H1 (cell line): ENCODE measurements at regions not wholly inside any gene's neighbourhood (a gene's known extent, or its start where the extent isn't known, plus 50 kb on each side); places are given as distances from the start of the nearest gene placed in this dataset.

Experiments used
- CTCF ChIA-PET: fragments of 300-600 bp; sonication (Branson Sonifier 250); formaldehyde crosslinking; loops from one replicate; lab custom pipeline; 2021; ENCODE audit not compliant: partially characterized antibody; lab: Charles Lee
- POLR2A ChIA-PET: fragments of 300-600 bp; sonication (Branson Sonifier 250); formaldehyde crosslinking; loops from one replicate; lab custom pipeline; 2021; ENCODE audit warnings: inconsistent platforms; ENCODE audit not compliant: partially characterized antibody; lab: Charles Lee
- DNase-seq, 2 experiments: peaks; one replicate each; pipeline versions ENCODE4 v3.0.0 to v3.0.0-alpha.2; 2010 to 2022; ENCODE audit warnings: low spot score in 2 of 2, low read depth in 1 of 2, mixed read lengths in 1 of 2
- FAIRE-seq: peaks from 2 replicates; lab custom pipeline; 2011; peaks lifted over from hg19 to GRCh38; lab: Jason Lieb, UNC
- H2AFZ ChIP-seq: 2 replicates; pipeline ENCODE4 v1.8.1; 2012; ENCODE audit warnings: low read length, inconsistent platforms
- H2AK5ac ChIP-seq: 2 replicates; pipeline ENCODE4 v1.6.1; 2013; ENCODE audit warnings: low read depth, low read length
- H2BK120ac ChIP-seq: replicated peaks from 2 replicates; pipeline ENCODE3; 2013; ENCODE audit warnings: low read depth, low read length, inconsistent platforms
- H2BK12ac ChIP-seq: 2 replicates; pipeline ENCODE4 v1.6.1; 2013; ENCODE audit warnings: low read depth, low read length
- H2BK15ac ChIP-seq: 2 replicates; pipeline ENCODE4 v1.6.1; 2013; ENCODE audit warnings: low read length
- H2BK20ac ChIP-seq: 2 replicates; pipeline ENCODE4 v1.6.1; 2013; ENCODE audit warnings: low read length
- H2BK5ac ChIP-seq: 2 replicates; pipeline ENCODE4 v1.6.1; 2013; ENCODE audit warnings: low read depth, low read length
- H3K14ac ChIP-seq: 2 replicates; pipeline ENCODE4 v1.6.1; 2013; ENCODE audit warnings: inconsistent platforms; ENCODE audit not compliant: insufficient read length
- H3K18ac ChIP-seq: 2 replicates; pipeline ENCODE4 v1.6.1; 2013; ENCODE audit warnings: low read length; ENCODE audit errors: extremely low read depth
- H3K23ac ChIP-seq: 2 replicates; pipeline ENCODE4 v1.6.1; 2013; ENCODE audit warnings: inconsistent platforms; ENCODE audit not compliant: insufficient read length
- H3K23me2 ChIP-seq: 2 replicates; pipeline ENCODE4 v1.6.1; 2013; ENCODE audit warnings: low read depth, low read length
- H3K27ac ChIP-seq: 2 replicates; pipeline ENCODE4 v1.6.1; 2011; ENCODE audit warnings: low read depth, low read length, inconsistent platforms
- H3K27me3 ChIP-seq, 4 experiments: replicated peaks in 1 of 4; 1 replicate in 1 of 4; 2 replicates in 3 of 4; pipeline versions ENCODE4 v1.6.1 to v1.8.1; 2011 to 2013; ENCODE audit warnings: low read length in 3 of 4, mild to moderate bottlenecking in 3 of 4, inconsistent platforms in 2 of 4, mixed read lengths in 2 of 4, moderate library complexity in 1 of 4; ENCODE audit not compliant: control insufficient read depth in 3 of 4, insufficient read depth in 3 of 4; ENCODE audit errors: extremely low read depth in 1 of 4
- H3K36me3 ChIP-seq, 4 experiments: 2 replicates each; pipeline versions ENCODE4 v1.6.1 to v1.8.1; 2011 to 2013; ENCODE audit warnings: mild to moderate bottlenecking in 4 of 4, low read length in 3 of 4, moderate library complexity in 2 of 4, control low read depth in 1 of 4, inconsistent platforms in 1 of 4; ENCODE audit not compliant: insufficient read depth in 4 of 4, control insufficient read depth in 2 of 4
- H3K4ac ChIP-seq: replicated peaks from 2 replicates; pipeline ENCODE3; 2013; ENCODE audit warnings: low read length, low read depth, mixed read lengths, inconsistent platforms; ENCODE audit not compliant: insufficient read length
- H3K4me1 ChIP-seq, 4 experiments: replicated peaks in 1 of 4; 1 replicate in 1 of 4; 2 replicates in 3 of 4; pipeline versions ENCODE4 v1.6.1 to v1.8.1; 2011 to 2013; ENCODE audit warnings: low read length in 3 of 4, inconsistent platforms in 2 of 4, mixed read lengths in 1 of 4; ENCODE audit not compliant: insufficient read depth in 4 of 4, control insufficient read depth in 3 of 4
- H3K4me2 ChIP-seq, 2 experiments: 2 replicates each; pipeline versions ENCODE4 v1.6.1 to v1.8.1; 2011 to 2013; ENCODE audit warnings: low read depth in 2 of 2, low read length in 2 of 2, control low read depth in 1 of 2, inconsistent platforms in 1 of 2, mild to moderate bottlenecking in 1 of 2; ENCODE audit not compliant: insufficient read depth in 1 of 2
- H3K4me3 ChIP-seq, 4 experiments: fragments of 200-600, 300-600 bp in 1 of 4; sonication (generic), shearing (Covaris generic), sonication (Bioruptor Twin) in 1 of 4; 2 replicates each; pipeline versions ENCODE4 v1.5.1 to v1.8.1; 2011 to 2016; ENCODE audit warnings: low read length in 4 of 4, low read depth in 3 of 4, control low read depth in 2 of 4, inconsistent platforms in 2 of 4, mild to moderate bottlenecking in 2 of 4, mixed read lengths in 1 of 4, moderate library complexity in 1 of 4; ENCODE audit not compliant: insufficient read depth in 2 of 4; ENCODE audit errors: extremely low read depth in 1 of 4
- H3K56ac ChIP-seq: replicated peaks from 2 replicates; pipeline ENCODE3; 2013; ENCODE audit warnings: low read depth, mild to moderate bottlenecking, mixed read lengths, low read length, inconsistent platforms; ENCODE audit not compliant: insufficient read length
- H3K79me1 ChIP-seq: 2 replicates; pipeline ENCODE4 v1.6.1; 2013; ENCODE audit warnings: low read depth, low read length, control low read depth
- H3K79me2 ChIP-seq, 2 experiments: 2 replicates each; pipeline versions ENCODE4 v1.6.1 to v1.8.1; 2012 to 2013; ENCODE audit warnings: low read length in 2 of 2, mild to moderate bottlenecking in 2 of 2, inconsistent platforms in 1 of 2; ENCODE audit not compliant: insufficient read depth in 2 of 2, control insufficient read depth in 1 of 2
- H3K9ac ChIP-seq, 4 experiments: replicated peaks in 1 of 4; 1 replicate in 1 of 4; 2 replicates in 3 of 4; pipeline versions ENCODE4 v1.6.1 to v1.8.1; 2011 to 2013; ENCODE audit warnings: low read depth in 3 of 4, low read length in 3 of 4, control low read depth in 2 of 4, mild to moderate bottlenecking in 2 of 4, moderate library complexity in 2 of 4, inconsistent platforms in 1 of 4; ENCODE audit errors: extremely low read depth in 1 of 4
- H3K9me3 ChIP-seq, 2 experiments: 2 replicates each; pipeline versions ENCODE4 v1.6.1 to v1.8.1; 2012 to 2013; ENCODE audit warnings: mild to moderate bottlenecking in 2 of 2, moderate library complexity in 2 of 2, control low read depth in 1 of 2, inconsistent platforms in 1 of 2, low read depth in 1 of 2, low read length in 1 of 2, mixed read lengths in 1 of 2; ENCODE audit not compliant: insufficient read depth in 2 of 2
- H4K20me1 ChIP-seq, 2 experiments: replicated peaks in 1 of 2; 2 replicates each; pipeline versions ENCODE3 to v1.8.1; 2011 to 2013; ENCODE audit warnings: inconsistent platforms in 2 of 2, low read length in 2 of 2, mild to moderate bottlenecking in 1 of 2; ENCODE audit not compliant: insufficient read depth in 2 of 2, control insufficient read depth in 1 of 2
- H4K5ac ChIP-seq: 2 replicates; pipeline ENCODE4 v1.6.1; 2013; ENCODE audit warnings: low read length, low read depth, mixed read lengths, inconsistent platforms; ENCODE audit not compliant: insufficient read length
- H4K8ac ChIP-seq: 2 replicates; pipeline ENCODE4 v1.8.0; 2013; ENCODE audit warnings: mild to moderate bottlenecking, moderate library complexity, low read length, inconsistent platforms; ENCODE audit not compliant: insufficient read depth; ENCODE audit errors: extremely low read depth
- H4K91ac ChIP-seq: replicated peaks from 2 replicates; pipeline ENCODE3; 2013; ENCODE audit warnings: low read length, mixed read lengths, inconsistent platforms; ENCODE audit not compliant: insufficient read length
- CTCF ChIP-seq, 3 experiments: IDR thresholded peaks; 1 replicate in 2 of 3; 2 replicates in 1 of 3; pipeline versions ENCODE4 v1.5.1 to v1.6.1; 2011; ENCODE audit warnings: low read length in 3 of 3, mild to moderate bottlenecking in 3 of 3, inconsistent platforms in 2 of 3, low read depth in 1 of 3, moderate library complexity in 1 of 3; ENCODE audit not compliant: insufficient read depth in 1 of 3; ENCODE audit errors: control extremely low read depth in 1 of 3
- WGBS, 2 experiments: shearing (Covaris generic) in 1 of 2; methylation state at CpG; one replicate each; pipeline versions ENCODE4 v1.1.6 to v1.1.7; 2013 to 2015; ENCODE audit warnings: low lambda C conversion rate in 2 of 2, mixed read lengths in 2 of 2, inconsistent platforms in 1 of 2, low coverage in 1 of 2, missing lambda C conversion rate in 1 of 2; ENCODE audit not compliant: insufficient replicate concordance in 2 of 2, insufficient coverage in 1 of 2, insufficient read length in 1 of 2; ENCODE audit errors: extremely low coverage in 1 of 2, missing lambda C conversion rate in 1 of 2; 5-methylcytosine and 5-hydroxymethylcytosine counted together

- no peak overlapping the region for H3K4me2 ChIP-seq
- H3K4me3 ChIP-seq, result no peak overlapping the region
- no peak overlapping the region for H2BK5ac ChIP-seq
- ChIA-PET POLR2A (no interaction called here), CTCF (interaction anchor here (0.9 to 1.2 kb wide), 2 partner anchors 19 to 509 kb away, joined by 3 to 4 read pairs; no protein-coding TSS in a partner anchor)
- no peak overlapping the region for H2BK120ac ChIP-seq
- H3K4me1 ChIP-seq, result no peaks in the 10 kb centered on the region
- H3K14ac ChIP-seq, result no peak overlapping the region
- TF ChIP-seq CTCF (IDR thresholded peaks at IDR 0.05; ENCODE audit: control extremely low read depth in 1 of 3, insufficient read depth in 1 of 3, low read depth in 1 of 3, low read length in 3 of 3), result no peak
- no peak overlapping the region for H2AK5ac ChIP-seq
- H3K27me3 ChIP-seq, result peaks cover 0 to 1% (median 0%) of the 10 kb centered on the region in 4 experiments; a peak in 1 of 7 replicates
- H3K27ac ChIP-seq, result no peak overlapping the region
- H2AFZ ChIP-seq, result no peak overlapping the region
- H3K4ac ChIP-seq, result no peak overlapping the region
- no peak overlapping the region for H3K9ac ChIP-seq
- no peak overlapping the region for H2BK12ac ChIP-seq
- H2BK20ac ChIP-seq, result no peak overlapping the region
- no peak for FAIRE-seq
- H3K79me2 ChIP-seq, result no peaks in the 10 kb centered on the region
- no peak overlapping the region for H4K8ac ChIP-seq
- no peaks in the 10 kb centered on the region for H3K9me3 ChIP-seq
- H3K36me3 ChIP-seq, result no peaks in the 10 kb centered on the region
- DNase-seq, result no peak
- no peak overlapping the region for H2BK15ac ChIP-seq
- H4K20me1 ChIP-seq, result no peaks in the 10 kb centered on the region
- no peak overlapping the region for H3K18ac ChIP-seq
- H4K91ac ChIP-seq, result no peak overlapping the region
- no peaks in the 10 kb centered on the region for H3K79me1 ChIP-seq
- no peak overlapping the region for H4K5ac ChIP-seq
- no peak overlapping the region for H3K23ac ChIP-seq
- WGBS, 2 experiments, result 91% methylated on average over 4 of the region's 4 CpGs; no CpG with 5 or more reads in 1 of the 2 experiments
- no peak overlapping the region for H3K56ac ChIP-seq
- no peaks in the 10 kb centered on the region for H3K23me2 ChIP-seq
Observed at GRCh38 chr13:78102121-78102677, 183.6 kb upstream of the EDNRB start.
